ENCODE measurements at regions not wholly inside any gene's neighbourhood (a gene's known extent, or its start where the extent isn't known, plus 50 kb on each side); places are given as distances from the start of the nearest gene placed in this dataset.
"Not testable (repeated sequence)": the region's sequence is repeated elsewhere in the genome, so short reads cannot be mapped to it uniquely, and the experiment has no call there.

GRCh38 chr5:85906460-85906859, 711.3 kb upstream of the COX7C start:
- no peak for DNase-seq

- no peak for DNase-seq
These were observed 707.4 kb upstream of the COX7C start for GRCh38 chr5:85910335-85910734.

- DNase-seq: no peak
These were observed 696.8 kb upstream of the COX7C start for GRCh38 chr5:85920984-85921383.

- no peak for DNase-seq
These were observed 696.2 kb upstream of the COX7C start for GRCh38 chr5:85921590-85921989.

GRCh38 chr5:85927632-85928031, 690.1 kb upstream of the COX7C start:
- no peak for DNase-seq

GRCh38 chr5:85929713-85930112, 688.0 kb upstream of the COX7C start:
- DNase-seq: no peak

GRCh38 chr5:85931220-85931619, 686.5 kb upstream of the COX7C start:
- DNase-seq: no peak

- no peak for DNase-seq
These were observed 679.5 kb upstream of the COX7C start for GRCh38 chr5:85938201-85938600.

- DNase-seq: no peak
These were observed 666.0 kb upstream of the COX7C start for GRCh38 chr5:85951707-85952210.

- DNase-seq: no peak
These were observed 665.1 kb upstream of the COX7C start for GRCh38 chr5:85952680-85953079.

- no peak for DNase-seq
These were observed 650.1 kb upstream of the COX7C start for GRCh38 chr5:85967681-85968080.

GRCh38 chr5:85972539-85972938, 645.2 kb upstream of the COX7C start:
- no peak for DNase-seq

GRCh38 chr5:85985167-85985566, 632.6 kb upstream of the COX7C start:
- no peak for DNase-seq

- DNase-seq: no peak
These were observed 626.7 kb upstream of the COX7C start for GRCh38 chr5:85990998-85991397.

- DNase-seq: not testable (repeated sequence)
These were observed 623.1 kb upstream of the COX7C start for GRCh38 chr5:85994653-85995052.

GRCh38 chr5:85998656-85999055, 619.1 kb upstream of the COX7C start:
- no peak for DNase-seq

GRCh38 chr5:86008293-86008692, 609.4 kb upstream of the COX7C start:
- no peak for DNase-seq

- no peak for DNase-seq
These were observed 609.0 kb upstream of the COX7C start for GRCh38 chr5:86008704-86009103.

- no peak for DNase-seq
These were observed 605.8 kb upstream of the COX7C start for GRCh38 chr5:86011937-86012336.

GRCh38 chr5:86029308-86029707, 588.4 kb upstream of the COX7C start:
- no peak for DNase-seq

GRCh38 chr5:86030753-86031152, 587.0 kb upstream of the COX7C start:
- DNase-seq: peak in 1 of 2 experiments; percentile 1

GRCh38 chr5:86038566-86038965, 579.2 kb upstream of the COX7C start:
- DNase-seq: peak in 1 of 2 experiments; percentile 20

GRCh38 chr5:86039351-86039750, 578.4 kb upstream of the COX7C start:
- no peak for DNase-seq

GRCh38 chr5:86070719-86071118, 547.0 kb upstream of the COX7C start:
- no peak for DNase-seq

GRCh38 chr5:86074297-86074696, 543.4 kb upstream of the COX7C start:
- no peak for DNase-seq

GRCh38 chr5:86075139-86075538, 542.6 kb upstream of the COX7C start:
- no peak for DNase-seq

All from NCI-H524 (cell line).